Kidney (tissue), 13 donors: ENCODE measurements at regions not wholly inside any gene's neighbourhood (a gene's known extent, or its start where the extent isn't known, plus 50 kb on each side); places are given as distances from the start of the nearest gene placed in this dataset.

ENCODE experiments used
- DNase-seq, 5 donors: peaks; one replicate each; pipeline ENCODE4 v3.0.0-alpha.2; 2013 to 2020
- FAIRE-seq: peaks from 2 replicates; lab custom pipeline; 2012; peaks lifted over from hg19 to GRCh38; lab: Jason Lieb, UNC
- H3K27ac ChIP-seq, 2 donors: one replicate each; pipeline ENCODE4 v1.7.0; 2013; ENCODE audit warnings: low read depth in 2 of 2, low read length in 2 of 2, inconsistent platforms in 1 of 2
- H3K27me3 ChIP-seq: one replicate; pipeline ENCODE4 v1.7.1; 2013; ENCODE audit warnings: low read length, inconsistent platforms; ENCODE audit not compliant: control insufficient read depth, insufficient read depth
- H3K36me3 ChIP-seq, 3 donors: one replicate each; pipeline versions ENCODE4 v1.7.0 to v1.7.1; 2013; ENCODE audit warnings: low read length in 3 of 3, control low read depth in 1 of 3, inconsistent platforms in 1 of 3; ENCODE audit not compliant: insufficient read depth in 3 of 3, control insufficient read depth in 2 of 3
- H3K4me1 ChIP-seq, 3 donors: one replicate each; pipeline versions ENCODE4 v1.7.0 to v1.7.1; 2013; ENCODE audit warnings: low read length in 3 of 3, inconsistent platforms in 1 of 3, low read depth in 1 of 3; ENCODE audit not compliant: control insufficient read depth in 2 of 3, insufficient read depth in 2 of 3
- H3K4me3 ChIP-seq, 3 donors: one replicate each; pipeline versions ENCODE4 v1.7.0 to v1.8.1; 2013; ENCODE audit warnings: low read length in 3 of 3, control low read depth in 1 of 3, inconsistent platforms in 1 of 3
- H3K9ac ChIP-seq, 3 donors: one replicate each; pipeline versions ENCODE4 v1.7.0 to v1.7.1; 2013; ENCODE audit warnings: low read length in 3 of 3, control low read depth in 1 of 3, inconsistent platforms in 1 of 3
- H3K9me3 ChIP-seq, 3 donors: one replicate each; pipeline versions ENCODE4 v1.7.0 to v1.7.1; 2013; ENCODE audit warnings: low read length in 3 of 3, control low read depth in 1 of 3, inconsistent platforms in 1 of 3; ENCODE audit not compliant: control insufficient read depth in 2 of 3, insufficient read depth in 1 of 3
- CTCF ChIP-seq: IDR thresholded peaks from 3 replicates; pipeline ENCODE4 v1.5.1; 2012; ENCODE audit warnings: mild to moderate bottlenecking, moderate library complexity, borderline replicate concordance; ENCODE audit not compliant: insufficient read depth; ENCODE audit errors: extremely low read depth
- intact Hi-C: fragments of 100-400 bp; cut with DNase I; formaldehyde crosslinking; loops from one replicate; pipeline ENCODE4 v1.11.1; 2022
- donor health status: control.
- donor health status: control.
- donor health status: control.
- donor health status: control.
- donor health status: control.
- donor health status: DM: yes; HTN: yes; CAD: no.
- donor health status: Normal renal cell carcinoma (clear cell type).

DNA sequence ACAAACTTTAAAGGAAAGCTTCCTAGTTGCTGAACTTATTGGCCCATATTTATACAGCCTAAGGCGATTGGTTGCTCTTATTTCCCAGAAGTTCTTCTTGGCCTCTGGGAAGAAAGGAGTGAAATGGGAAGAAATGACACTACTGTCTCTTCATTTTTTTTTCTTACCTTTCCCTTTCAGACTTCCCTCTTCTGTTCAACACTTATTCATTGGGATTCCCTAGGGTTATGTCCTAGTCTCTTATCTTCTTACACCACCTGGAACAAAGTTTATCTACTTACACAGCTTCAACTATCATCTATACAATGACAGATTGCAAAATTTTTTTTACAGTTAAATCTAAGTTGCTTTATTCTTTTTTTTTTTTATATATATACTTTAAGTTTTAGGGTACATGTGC is 68.0 kb downstream of the SNX12 start:
- no peaks in the 10 kb centered on the region for H3K9me3 ChIP-seq
- H3K27ac ChIP-seq, result no peak overlapping the region
- no peak overlapping the region for H3K9ac ChIP-seq
- H3K27me3 ChIP-seq, result no peaks in the 10 kb centered on the region
- intact Hi-C loops, result no loop called here
- no peak for DNase-seq
- no peak for FAIRE-seq
- no peaks in the 10 kb centered on the region for H3K36me3 ChIP-seq
- H3K4me3 ChIP-seq, result no peak overlapping the region
- no peak for TF ChIP-seq CTCF
- no peaks in the 10 kb centered on the region for H3K4me1 ChIP-seq

GRCh38 chrX:70998411-70999027 is 67.6 kb upstream of the SLC7A3 start:
- no peaks in the 10 kb centered on the region for H3K27me3 ChIP-seq
- no peaks in the 10 kb centered on the region for H3K4me1 ChIP-seq
- intact Hi-C loops, result no loop called here
- no peaks in the 10 kb centered on the region for H3K36me3 ChIP-seq
- DNase-seq (peak in 4 of 5 donors; percentile 34 to 82 (median 47)), FAIRE-seq (no peak)
- no peak overlapping the region for H3K9ac ChIP-seq
- H3K4me3 ChIP-seq, result peak overlapping the region in 1 of 3 donors; percentile 11
- TF ChIP-seq CTCF, result peak; percentile 3
- no peaks in the 10 kb centered on the region for H3K9me3 ChIP-seq
- H3K27ac ChIP-seq, result no peak overlapping the region

DNA sequence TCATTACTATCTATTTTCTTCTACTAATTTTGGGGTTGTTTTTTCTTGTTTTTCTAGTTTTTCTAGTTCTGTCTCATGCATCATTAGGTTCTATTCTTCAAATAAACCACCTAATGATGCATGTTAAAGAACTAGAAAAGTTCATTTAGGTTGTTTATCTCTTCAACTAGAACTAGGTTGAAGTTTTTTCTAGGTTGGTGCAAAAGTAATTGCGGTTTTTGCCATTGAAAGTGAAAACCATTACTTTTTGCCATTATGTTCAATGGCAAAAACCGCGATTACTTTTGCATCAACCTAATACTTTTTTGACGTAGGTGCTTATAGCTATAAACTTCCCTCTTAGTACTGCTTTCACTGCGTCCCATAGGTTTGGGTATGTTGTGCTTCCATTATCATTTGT is 64.4 kb upstream of the SLC7A3 start:
- no peak overlapping the region for H3K4me3 ChIP-seq
- H3K27me3 ChIP-seq, result no peaks in the 10 kb centered on the region
- no peaks in the 10 kb centered on the region for H3K4me1 ChIP-seq
- DNase-seq (no peak), FAIRE-seq (no peak)
- no peak for TF ChIP-seq CTCF
- no peak overlapping the region for H3K9ac ChIP-seq
- intact Hi-C loops, result no loop called here
- H3K27ac ChIP-seq, result no peak overlapping the region
- H3K9me3 ChIP-seq, result no peaks in the 10 kb centered on the region
- no peaks in the 10 kb centered on the region for H3K36me3 ChIP-seq

- no peak for FAIRE-seq
- no peaks in the 10 kb centered on the region for H3K36me3 ChIP-seq
Measured at GRCh38 chrX:70988425-70988824, 57.5 kb upstream of the SLC7A3 start.

More at GRCh38 chrX:70988425-70988824, 57.5 kb upstream of the SLC7A3 start:
- no peak overlapping the region for H3K9ac ChIP-seq
- no peaks in the 10 kb centered on the region for H3K27me3 ChIP-seq
- TF ChIP-seq CTCF, result no peak
- no peak overlapping the region for H3K27ac ChIP-seq
- intact Hi-C loops, result no loop called here
- H3K9me3 ChIP-seq, result no peaks in the 10 kb centered on the region
- H3K4me3 ChIP-seq, result no peak overlapping the region
- no peak for DNase-seq
- H3K4me1 ChIP-seq, result no peaks in the 10 kb centered on the region
